Loucy (cell line): ENCODE measurements at regions not wholly inside any gene's neighbourhood (a gene's known extent, or its start where the extent isn't known, plus 50 kb on each side); places are given as distances from the start of the nearest gene placed in this dataset.

ENCODE experiments used
- CTCF ChIP-seq: fragments of 200-600 bp; sonication (generic); conservative IDR thresholded peaks from 2 replicates; pipeline ENCODE4 v1.5.1; 2014; ENCODE audit warnings: mild to moderate bottlenecking, antibody characterized with exemption, low read length
- EZH2phosphoT487 ChIP-seq: fragments of 200-600 bp; IDR thresholded peaks from 2 replicates; pipeline ENCODE4 v1.6.1; 2018; ENCODE audit warnings: antibody characterized with exemption, mild to moderate bottlenecking, moderate library complexity, borderline replicate concordance

GRCh38 chr9:93852728-93853127 lies 102.4 kb downstream of the BARX1 start:
- TF ChIP-seq CTCF (no peak), EZH2phosphoT487 (no peak)
